NCI-H1092 treated with DMSO at 0.1 percent for 48 hours (cell line): ENCODE measurements at regions not wholly inside any gene's neighbourhood (a gene's known extent, or its start where the extent isn't known, plus 50 kb on each side); places are given as distances from the start of the nearest gene placed in this dataset.
"Not testable (repeated sequence)": the region's sequence is repeated elsewhere in the genome, so short reads cannot be mapped to it uniquely, and the experiment has no call there.

ENCODE experiments used
- DNase-seq: peaks from one replicate; lab custom pipeline; 2025; lab: John Stamatoyannopoulos, UW

GRCh38 chr18:29378651-29379136, 1201.8 kb upstream of the CDH2 start:
- no peak for DNase-seq

- DNase-seq = no peak
Observed at GRCh38 chr18:29377346-29377745, 1200.4 kb upstream of the CDH2 start.

- no peak for DNase-seq
Observed at GRCh38 chr18:29373000-29373399, 1196.1 kb upstream of the CDH2 start.

DNA sequence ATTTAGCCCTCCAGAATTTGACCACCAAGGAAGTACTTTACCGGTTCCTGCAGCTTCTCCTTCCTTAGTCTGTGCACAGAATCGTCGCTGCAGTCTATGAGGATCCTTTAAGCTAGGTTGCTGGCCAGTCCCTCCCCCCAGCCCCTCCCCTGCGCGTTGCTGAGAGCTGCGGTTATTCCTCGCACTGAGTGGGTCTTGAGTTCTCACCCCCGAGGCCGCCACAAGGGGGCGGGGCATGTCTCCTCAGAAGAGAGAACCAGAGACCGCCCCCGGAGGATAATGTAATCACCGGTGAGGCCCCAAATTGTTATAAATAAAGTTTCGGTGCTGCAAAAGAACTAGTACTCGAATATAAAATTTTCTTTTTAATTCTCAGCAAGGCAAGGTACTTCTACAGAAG, 1184.9 kb upstream of the CDH2 start:
- no peak for DNase-seq

- DNase-seq = not testable (repeated sequence)
Observed at GRCh38 chr18:29360659-29361058, 1183.7 kb upstream of the CDH2 start.

DNA sequence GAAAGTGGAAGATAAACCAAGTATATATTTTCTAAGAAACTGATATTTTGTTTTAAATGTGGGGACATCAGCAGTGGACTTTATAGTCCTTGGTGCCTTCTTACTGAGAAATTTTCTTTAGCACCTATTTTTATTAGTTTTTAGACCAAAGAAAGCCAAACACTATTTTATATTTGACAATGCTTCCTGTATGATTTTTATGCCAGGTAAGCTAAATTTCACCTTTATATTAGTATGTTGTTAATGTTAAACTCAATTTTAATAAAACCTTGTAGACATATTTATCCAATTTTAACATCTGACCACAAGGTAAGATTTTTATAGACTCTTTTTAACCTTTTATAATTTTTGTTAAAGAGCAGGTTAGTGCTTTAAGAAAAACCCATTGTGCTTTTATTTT, 1182.3 kb upstream of the CDH2 start:
- not testable (repeated sequence) for DNase-seq

- no peak for DNase-seq
Observed at GRCh38 chr18:29351171-29351570, 1174.2 kb upstream of the CDH2 start.

GRCh38 chr18:29328932-29329331, 1152.0 kb upstream of the CDH2 start:
- DNase-seq = no peak

GRCh38 chr18:29326214-29326613, 1149.3 kb upstream of the CDH2 start:
- DNase-seq = peak; percentile 75

DNA sequence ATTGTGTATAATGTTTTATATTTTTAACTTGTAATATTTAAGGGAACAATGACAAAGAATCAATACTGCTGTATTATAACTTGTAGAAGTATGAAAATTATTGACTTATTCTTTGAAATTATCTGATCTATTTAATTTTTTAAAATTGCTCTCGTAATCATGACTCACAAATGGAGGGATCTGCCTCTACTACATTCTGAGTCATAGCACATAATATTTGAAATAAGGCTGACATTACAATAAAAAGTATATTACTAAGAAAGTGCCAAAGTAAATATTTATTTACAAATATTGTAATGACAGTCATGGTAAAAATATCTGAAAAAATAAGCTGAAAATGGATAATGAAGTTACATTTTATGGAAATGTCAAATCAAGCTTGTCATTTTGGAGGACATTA, 1144.6 kb upstream of the CDH2 start:
- DNase-seq = no peak

DNA sequence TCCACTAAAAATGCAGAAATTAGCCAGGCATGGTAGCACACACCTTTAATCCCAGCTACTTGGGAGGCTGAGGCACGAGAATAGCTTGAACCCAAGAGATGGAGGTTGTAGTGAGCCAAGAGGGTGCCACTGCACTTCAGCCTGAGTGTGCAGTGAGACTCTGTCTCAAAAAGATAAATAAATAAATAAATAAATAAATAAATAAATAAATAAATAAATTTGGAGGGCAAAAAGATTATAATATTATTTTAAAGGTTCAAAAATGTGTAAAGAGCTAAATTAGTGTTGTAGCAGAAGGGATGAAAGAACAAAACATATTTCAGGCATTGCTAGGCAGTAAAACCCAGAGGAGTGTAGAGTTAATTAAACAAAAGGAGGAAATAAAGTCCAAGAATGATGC, 1136.4 kb upstream of the CDH2 start:
- DNase-seq = no peak

- DNase-seq = no peak
Observed at GRCh38 chr18:29311580-29311979, 1134.7 kb upstream of the CDH2 start.

DNA sequence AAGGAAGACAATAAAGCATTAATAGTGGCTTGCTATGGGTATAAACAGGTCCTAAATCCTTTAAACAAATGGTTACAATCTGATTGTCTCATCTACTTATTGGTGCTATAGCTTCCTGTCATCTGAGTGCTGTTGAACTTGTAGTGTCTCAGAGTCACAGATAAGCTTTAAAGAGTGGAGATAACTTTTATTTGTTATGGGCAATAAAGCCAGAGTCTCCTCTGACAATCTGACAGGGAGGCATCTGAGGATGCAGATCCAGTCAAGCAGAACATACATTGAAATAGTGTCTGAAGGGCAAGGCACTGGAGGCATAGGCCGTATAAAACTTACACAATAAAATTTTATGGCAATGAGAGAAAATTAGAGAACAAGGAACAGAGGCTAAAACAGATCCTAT, 1132.4 kb upstream of the CDH2 start:
- DNase-seq = no peak

GRCh38 chr18:29307982-29308381, 1131.1 kb upstream of the CDH2 start:
- no peak for DNase-seq

DNA sequence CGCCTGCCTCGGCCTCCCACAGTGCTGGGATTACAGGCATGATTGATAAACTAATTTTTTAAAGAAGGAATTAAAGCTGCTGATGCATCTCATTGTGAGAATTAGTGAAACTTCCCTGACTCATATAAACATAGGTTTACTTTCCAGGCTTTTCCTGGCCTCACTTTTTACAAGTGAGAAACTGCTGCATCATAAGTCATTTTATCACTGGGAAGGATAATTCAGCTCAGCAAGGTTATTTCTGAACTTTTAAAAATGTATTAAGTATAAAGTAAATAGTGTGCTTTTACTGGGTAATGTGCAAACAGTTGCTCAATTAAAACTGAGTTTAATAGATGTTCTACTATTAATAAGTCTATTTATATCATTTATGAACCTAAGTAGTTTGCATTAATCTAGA, 1130.3 kb upstream of the CDH2 start:
- no peak for DNase-seq

- no peak for DNase-seq
Observed at GRCh38 chr18:29305516-29305915, 1128.6 kb upstream of the CDH2 start.

DNA sequence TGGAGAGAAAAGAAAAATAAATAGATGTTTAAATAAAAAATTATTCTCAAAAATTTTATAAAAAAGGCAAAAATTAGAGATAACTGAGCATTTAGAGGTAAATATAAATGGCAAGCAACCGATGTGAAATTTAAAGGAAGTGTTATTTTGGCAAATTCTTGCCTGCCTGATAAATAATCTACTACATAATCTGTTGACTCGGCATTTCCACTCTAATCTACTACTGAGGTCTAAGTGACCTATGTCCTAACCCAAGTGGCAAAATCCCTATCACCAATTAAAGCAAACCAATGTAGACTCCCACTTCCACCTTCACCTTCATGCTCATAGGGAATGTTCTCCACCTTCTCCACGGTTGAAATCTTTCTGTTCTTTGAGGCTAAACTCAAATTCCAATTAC, 1124.1 kb upstream of the CDH2 start:
- DNase-seq = no peak

- no peak for DNase-seq
Observed at GRCh38 chr18:29285471-29285870, 1108.5 kb upstream of the CDH2 start.

DNA sequence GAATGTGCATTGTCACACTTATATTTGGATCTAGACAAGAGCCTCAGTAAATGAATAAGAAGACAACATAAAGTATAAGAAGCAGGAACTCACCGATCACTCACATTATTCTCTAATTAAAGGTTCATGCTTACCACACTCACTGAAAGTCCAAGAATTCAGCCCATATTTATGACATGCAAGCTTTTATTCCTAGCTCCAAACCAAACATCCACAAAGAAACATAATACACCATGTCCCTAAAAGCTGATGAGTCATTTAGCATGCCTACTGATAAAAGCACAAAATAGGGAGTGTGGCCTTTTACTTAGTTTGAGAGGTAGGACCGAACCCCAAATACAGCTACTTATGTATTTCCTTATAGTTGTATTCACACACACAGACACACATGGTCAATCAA, 1094.6 kb upstream of the CDH2 start:
- no peak for DNase-seq

- DNase-seq = no peak
Observed at GRCh38 chr18:29259838-29260237, 1082.9 kb upstream of the CDH2 start.

DNA sequence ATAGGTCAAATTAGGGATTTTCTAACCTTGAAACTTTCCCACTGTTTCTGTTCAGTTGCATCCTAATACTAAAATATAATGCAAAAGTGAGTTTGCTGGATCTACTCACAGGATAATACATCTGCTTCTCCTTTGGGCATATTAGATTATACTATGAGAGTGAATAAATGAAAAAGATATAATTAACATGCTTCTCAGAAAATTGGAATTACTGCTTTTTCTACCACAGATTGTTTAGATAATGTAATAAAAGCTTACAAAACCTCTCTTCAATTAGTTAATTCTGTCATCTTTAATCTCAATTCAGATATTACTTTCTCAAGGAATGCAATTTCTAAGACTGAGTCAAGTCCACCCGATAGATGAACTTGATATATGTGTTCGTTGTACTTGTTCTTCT, 1077.2 kb upstream of the CDH2 start:
- DNase-seq = no peak

GRCh38 chr18:29251681-29252080, 1074.8 kb upstream of the CDH2 start:
- no peak for DNase-seq

DNA sequence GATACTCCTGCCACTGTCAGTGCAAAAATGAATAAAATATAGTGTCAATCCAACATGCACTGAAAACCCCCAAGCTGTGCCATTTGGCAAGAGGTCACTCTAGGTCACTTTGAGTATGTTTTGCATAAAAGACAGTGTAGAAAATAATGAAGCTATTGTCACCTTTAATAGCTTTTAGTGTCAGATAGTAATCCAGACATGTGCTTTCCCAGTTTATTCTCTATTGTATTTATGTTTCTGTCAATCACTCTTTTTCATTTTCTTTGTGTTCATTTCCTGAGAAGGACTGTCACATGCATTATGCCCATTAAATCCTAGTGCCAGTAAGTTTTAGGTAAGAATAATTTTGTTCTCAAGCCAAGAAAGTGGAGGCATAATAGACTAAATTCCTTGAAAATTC, 1073.9 kb upstream of the CDH2 start:
- no peak for DNase-seq

- DNase-seq = no peak
Observed at GRCh38 chr18:29250259-29250658, 1073.3 kb upstream of the CDH2 start.

- peak; percentile 35 for DNase-seq
Observed at GRCh38 chr18:29248805-29249204, 1071.9 kb upstream of the CDH2 start.
